ENCODE measurements at regions not wholly inside any gene's neighbourhood (a gene's known extent, or its start where the extent isn't known, plus 50 kb on each side); places are given as distances from the start of the nearest gene placed in this dataset.

GRCh38 chr11:90363739-90364138, 140.9 kb upstream of the CHORDC1 start:
- TF ChIP-seq CTCF (IDR thresholded peaks at IDR 0.05; ENCODE audit: poor library complexity) (no peak), EZH2 (IDR thresholded peaks at IDR 0.05; ENCODE audit: borderline replicate concordance) (no peak), EZH2phosphoT487 (IDR thresholded peaks at IDR 0.05; ENCODE audit: low read depth, severe bottlenecking, unreplicated experiment) (no peak)

Measured in hepatocyte (in vitro differentiated cells).